A673 (cell line): ENCODE measurements at regions not wholly inside any gene's neighbourhood (a gene's known extent, or its start where the extent isn't known, plus 50 kb on each side); places are given as distances from the start of the nearest gene placed in this dataset.

ENCODE experiments used
- BruUV-seq: library from RNA; stranded (reverse); fragments of 400-500 nt; replicated peaks from 2 replicates; lab custom pipeline; 2021; lab: Mats Ljungman, UMichigan
- CTCF ChIA-PET: fragments of 300-600 bp; sonication (Branson Sonifier 250); formaldehyde crosslinking; loops from one replicate; lab custom pipeline; 2022; ENCODE audit warnings: antibody characterized with exemption; lab: Charles Lee
- POLR2A ChIA-PET: fragments of 300-600 bp; sonication (Branson Sonifier 250); formaldehyde crosslinking; loops from one replicate; lab custom pipeline; 2022; ENCODE audit warnings: antibody characterized with exemption; ENCODE audit not compliant: low non-redundant PET; lab: Charles Lee
- DNase-seq: peaks from one replicate; pipeline ENCODE4 v3.0.0-alpha.2; 2015; ENCODE audit warnings: low spot score
- H3K27ac ChIP-seq: fragments of 200-600 bp; sonication (generic); 2 replicates; pipeline ENCODE4 v1.5.1; 2016; ENCODE audit warnings: mixed run types, low read depth, mild to moderate bottlenecking, mixed read lengths, antibody characterized with exemption, low read length; ENCODE audit not compliant: poor library complexity, severe bottlenecking
- H3K27me3 ChIP-seq: fragments of 200-600 bp; sonication (generic); replicated peaks from 2 replicates; pipeline ENCODE4 v1.6.1; 2017; ENCODE audit warnings: mixed run types, low read depth, mild to moderate bottlenecking, mixed read lengths, antibody characterized with exemption, low read length; ENCODE audit not compliant: insufficient read depth, poor library complexity
- H3K36me3 ChIP-seq: fragments of 200-600 bp; sonication (generic); 2 replicates; pipeline ENCODE4 v1.6.1; 2016; ENCODE audit warnings: mixed run types, mild to moderate bottlenecking, mixed read lengths, antibody characterized with exemption, low read length; ENCODE audit not compliant: insufficient read depth, poor library complexity, severe bottlenecking
- H3K4me1 ChIP-seq: fragments of 200-600 bp; sonication (generic); 2 replicates; pipeline ENCODE4 v1.6.1; 2017; ENCODE audit warnings: mixed run types, mild to moderate bottlenecking, mixed read lengths, antibody characterized with exemption, low read length; ENCODE audit not compliant: insufficient read depth, poor library complexity, severe bottlenecking
- H3K4me3 ChIP-seq: fragments of 200-600 bp; sonication (generic); 2 replicates; pipeline ENCODE4 v1.5.1; 2016; ENCODE audit warnings: low read depth, mixed run types, mild to moderate bottlenecking, mixed read lengths, low read length; ENCODE audit not compliant: poor library complexity, severe bottlenecking
- H3K9me3 ChIP-seq: fragments of 200-600 bp; sonication (generic); 2 replicates; pipeline ENCODE4 v1.6.1; 2016; ENCODE audit warnings: mixed run types, low read depth, mild to moderate bottlenecking, mixed read lengths, antibody characterized with exemption, low read length; ENCODE audit not compliant: poor library complexity, severe bottlenecking
- CTCF ChIP-seq: fragments of 300-800, 200-600 bp; sonication (generic); conservative IDR thresholded peaks from 2 replicates; pipeline ENCODE4 v1.5.1; 2017; ENCODE audit warnings: low read depth, mild to moderate bottlenecking, antibody characterized with exemption, low read length, moderate library complexity, mixed read lengths
- EZH2 ChIP-seq: fragments of 200-600 bp; sonication (generic); IDR thresholded peaks from 2 replicates; pipeline ENCODE4 v1.6.1; 2017; ENCODE audit warnings: borderline replicate concordance, low read depth, mild to moderate bottlenecking, mixed read lengths, antibody characterized with exemption, low read length; ENCODE audit not compliant: poor library complexity, severe bottlenecking
- intact Hi-C: fragments of 100-400 bp; cut with micrococcal nuclease; formaldehyde crosslinking; loops from one replicate; pipeline ENCODE4 v1.10.0; 2022; ENCODE audit not compliant: unreplicated experiment

- ChIA-PET POLR2A (no interaction called here), CTCF (no interaction called here)
- Histone ChIP-seq H3K4me3 (no peak overlapping the region), H3K9me3 (no peaks in the 10 kb centered on the region), H3K27me3 (no peaks in the 10 kb centered on the region), H3K4me1 (peaks cover 7% of the 10 kb centered on the region), H3K36me3 (no peaks in the 10 kb centered on the region), H3K27ac (no peak overlapping the region)
- no peak for DNase-seq
- no TSS peak for BruUV-seq
- intact Hi-C loops, result no loop called here
- TF ChIP-seq CTCF (no peak), EZH2 (no peak)
Observed at GRCh38 chr5:117055517-117055916, 480.9 kb upstream of the SEMA6A start.

- CTCF ChIA-PET, result no interaction called here
- no peaks in the 10 kb centered on the region for H3K27me3 ChIP-seq
- no peak overlapping the region for H3K4me3 ChIP-seq
- H3K4me1 ChIP-seq, result peaks cover 7% of the 10 kb centered on the region
- intact Hi-C loops, result no loop called here
- TF ChIP-seq CTCF (no peak), EZH2 (no peak)
- no peaks in the 10 kb centered on the region for H3K9me3 ChIP-seq
- no TSS peak for BruUV-seq
- POLR2A ChIA-PET, result no interaction called here
- H3K36me3 ChIP-seq, result no peaks in the 10 kb centered on the region
- peak; percentile 28 for DNase-seq
- H3K27ac ChIP-seq, result no peak overlapping the region
Observed at GRCh38 chr5:117054911-117055310, 480.3 kb upstream of the SEMA6A start.

- no peak for TF ChIP-seq EZH2
- no peak for TF ChIP-seq CTCF
- CTCF ChIA-PET, result no interaction called here
Observed at GRCh38 chr5:117054141-117054540, 479.5 kb upstream of the SEMA6A start.

More at GRCh38 chr5:117054141-117054540, 479.5 kb upstream of the SEMA6A start:
- Histone ChIP-seq H3K4me1 (peaks cover 7% of the 10 kb centered on the region), H3K36me3 (no peaks in the 10 kb centered on the region), H3K4me3 (no peak overlapping the region), H3K9me3 (no peaks in the 10 kb centered on the region), H3K27ac (no peak overlapping the region), H3K27me3 (no peaks in the 10 kb centered on the region)
- POLR2A ChIA-PET, result no interaction called here
- BruUV-seq, result no TSS peak
- no peak for DNase-seq
- intact Hi-C loops, result no loop called here
